Parathyroid adenoma (tissue), 2 donors: ENCODE measurements at regions not wholly inside any gene's neighbourhood (a gene's known extent, or its start where the extent isn't known, plus 50 kb on each side); places are given as distances from the start of the nearest gene placed in this dataset.

Source experiments
- H2AFZ ChIP-seq: fragments of 300-600 bp; sonication (generic); one replicate; pipeline ENCODE4 v1.7.0; 2017; ENCODE audit warnings: antibody characterized with exemption, mild to moderate bottlenecking
- H3K27ac ChIP-seq: fragments of 300-600 bp; sonication (generic); one replicate; pipeline ENCODE4 v1.7.0; 2017
- H3K27me3 ChIP-seq: fragments of 300-600 bp; sonication (generic); one replicate; pipeline ENCODE4 v1.7.0; 2017; ENCODE audit warnings: low read length; ENCODE audit not compliant: control insufficient read depth, insufficient read depth
- H3K36me3 ChIP-seq: fragments of 300-600 bp; sonication (generic); one replicate; pipeline ENCODE4 v1.7.0; 2017; ENCODE audit warnings: low read length; ENCODE audit not compliant: control insufficient read depth, insufficient read depth
- H3K4me1 ChIP-seq: fragments of 300-600 bp; sonication (generic); one replicate; pipeline ENCODE4 v1.7.0; 2017; ENCODE audit warnings: control low read depth
- H3K4me2 ChIP-seq: fragments of 300-600 bp; sonication (generic); one replicate; pipeline ENCODE4 v1.7.0; 2017; ENCODE audit warnings: low read length
- H3K4me3 ChIP-seq: fragments of 300-600 bp; sonication (generic); one replicate; pipeline ENCODE4 v1.7.0; 2017; ENCODE audit warnings: low read depth, low read length
- H3K79me2 ChIP-seq: fragments of 300-600 bp; sonication (generic); one replicate; pipeline ENCODE4 v1.7.0; 2017; ENCODE audit warnings: control low read depth
- H3K9ac ChIP-seq: fragments of 300-600 bp; sonication (generic); one replicate; pipeline ENCODE4 v1.7.0; 2017; ENCODE audit warnings: mild to moderate bottlenecking
- H3K9me3 ChIP-seq: fragments of 300-600 bp; sonication (generic); one replicate; pipeline ENCODE4 v1.7.0; 2017; ENCODE audit warnings: low read length; ENCODE audit not compliant: control insufficient read depth
- TF ChIP-seq, protein P1 (sequence below): fragments of 300-600 bp; sonication (generic); IDR thresholded peaks from one replicate; pipeline ENCODE4 v1.7.0; 2017; ENCODE audit warnings: antibody characterized with exemption, mild to moderate bottlenecking
- donor health status: primary hyperparathyroidism.

DNA sequence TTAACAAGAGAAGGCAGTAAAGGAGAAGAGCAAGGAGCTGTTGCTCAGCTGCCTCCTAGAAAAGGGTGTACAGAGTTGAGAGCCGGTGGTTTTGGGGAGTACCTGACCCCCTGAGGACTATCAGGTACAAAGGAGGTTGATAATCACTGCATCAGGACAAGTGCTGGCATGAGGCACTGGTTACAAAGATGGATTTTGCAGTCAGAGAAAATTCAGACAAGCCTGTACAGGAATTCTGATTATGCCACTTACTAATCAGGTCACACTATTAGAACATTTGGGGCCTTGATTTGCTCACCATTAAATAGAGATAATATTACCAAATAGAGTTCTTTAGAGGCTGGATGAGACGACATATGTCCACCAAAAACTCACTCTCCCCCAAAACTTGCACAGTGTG lies 450.9 kb upstream of the TMPO start:
- TF ChIP-seq, protein P1, sequence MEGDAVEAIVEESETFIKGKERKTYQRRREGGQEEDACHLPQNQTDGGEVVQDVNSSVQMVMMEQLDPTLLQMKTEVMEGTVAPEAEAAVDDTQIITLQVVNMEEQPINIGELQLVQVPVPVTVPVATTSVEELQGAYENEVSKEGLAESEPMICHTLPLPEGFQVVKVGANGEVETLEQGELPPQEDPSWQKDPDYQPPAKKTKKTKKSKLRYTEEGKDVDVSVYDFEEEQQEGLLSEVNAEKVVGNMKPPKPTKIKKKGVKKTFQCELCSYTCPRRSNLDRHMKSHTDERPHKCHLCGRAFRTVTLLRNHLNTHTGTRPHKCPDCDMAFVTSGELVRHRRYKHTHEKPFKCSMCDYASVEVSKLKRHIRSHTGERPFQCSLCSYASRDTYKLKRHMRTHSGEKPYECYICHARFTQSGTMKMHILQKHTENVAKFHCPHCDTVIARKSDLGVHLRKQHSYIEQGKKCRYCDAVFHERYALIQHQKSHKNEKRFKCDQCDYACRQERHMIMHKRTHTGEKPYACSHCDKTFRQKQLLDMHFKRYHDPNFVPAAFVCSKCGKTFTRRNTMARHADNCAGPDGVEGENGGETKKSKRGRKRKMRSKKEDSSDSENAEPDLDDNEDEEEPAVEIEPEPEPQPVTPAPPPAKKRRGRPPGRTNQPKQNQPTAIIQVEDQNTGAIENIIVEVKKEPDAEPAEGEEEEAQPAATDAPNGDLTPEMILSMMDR: no peak

DNA sequence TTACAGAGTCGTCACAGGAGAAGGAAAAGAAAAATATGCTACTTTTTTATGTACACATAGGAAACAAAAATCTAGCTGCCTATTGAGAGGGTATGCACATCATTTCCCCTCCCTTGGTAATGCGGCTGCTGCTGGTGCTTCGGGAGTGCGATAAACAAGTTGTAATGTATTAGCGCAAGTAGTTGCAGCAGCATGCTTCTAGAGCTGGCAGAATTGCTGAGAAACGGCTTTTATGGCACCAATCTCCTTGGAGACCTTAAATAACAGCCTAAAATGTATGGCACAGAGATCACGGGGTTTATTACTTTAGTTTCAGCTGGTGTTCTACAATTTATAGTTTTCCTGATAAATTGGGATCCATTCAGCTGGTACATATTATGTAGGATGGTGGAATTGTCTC lies 447.6 kb upstream of the TMPO start:
- H3K4me3 ChIP-seq: no peak overlapping the region
- H3K27ac ChIP-seq: no peak overlapping the region
- H3K9ac ChIP-seq: no peak overlapping the region
- TF ChIP-seq, protein P1: no peak
- no peak overlapping the region for H3K4me2 ChIP-seq
- H3K4me1 ChIP-seq: peaks cover 7% of the 10 kb centered on the region
- H2AFZ ChIP-seq: no peak overlapping the region
- H3K27me3 ChIP-seq: no peaks in the 10 kb centered on the region
- no peaks in the 10 kb centered on the region for H3K36me3 ChIP-seq
- H3K9me3 ChIP-seq: no peaks in the 10 kb centered on the region
- no peaks in the 10 kb centered on the region for H3K79me2 ChIP-seq

More for the DNA sequence above, 450.9 kb upstream of the TMPO start:
- Histone ChIP-seq H3K79me2 (no peaks in the 10 kb centered on the region), H3K36me3 (no peaks in the 10 kb centered on the region), H3K27ac (no peak overlapping the region), H3K27me3 (no peaks in the 10 kb centered on the region), H3K9me3 (no peaks in the 10 kb centered on the region), H2AFZ (no peak overlapping the region), H3K4me3 (no peak overlapping the region), H3K4me1 (peaks cover 7% of the 10 kb centered on the region), H3K9ac (no peak overlapping the region), H3K4me2 (no peak overlapping the region)

GRCh38 chr12:98073610-98074009 lies 441.8 kb upstream of the TMPO start:
- H3K4me1 ChIP-seq: no peaks in the 10 kb centered on the region
- no peak overlapping the region for H3K4me3 ChIP-seq
- no peak overlapping the region for H3K27ac ChIP-seq
- no peak overlapping the region for H3K9ac ChIP-seq
- no peaks in the 10 kb centered on the region for H3K9me3 ChIP-seq
- no peaks in the 10 kb centered on the region for H3K36me3 ChIP-seq
- TF ChIP-seq, protein P1: no peak
- no peak overlapping the region for H3K4me2 ChIP-seq
- H2AFZ ChIP-seq: no peak overlapping the region
- H3K27me3 ChIP-seq: no peaks in the 10 kb centered on the region
- H3K79me2 ChIP-seq: no peaks in the 10 kb centered on the region

DNA sequence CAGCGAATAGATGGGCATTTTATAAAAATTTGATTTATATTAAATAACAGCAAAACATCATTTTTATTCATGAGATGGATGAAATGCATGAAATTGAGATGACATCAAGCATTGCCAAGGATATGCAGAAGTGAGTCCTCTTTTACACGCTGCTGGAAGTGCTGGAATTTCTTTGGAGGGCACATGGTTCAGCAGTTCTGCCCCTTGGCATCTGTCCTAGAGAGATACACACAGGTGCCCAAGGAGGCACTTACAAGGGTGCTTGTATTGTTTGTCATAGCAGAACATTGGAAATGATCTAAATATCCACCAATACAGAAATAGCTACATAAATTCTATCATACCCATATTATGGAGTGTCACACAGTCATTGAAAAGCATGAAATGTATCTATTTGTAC lies 441.1 kb upstream of the TMPO start:
- Histone ChIP-seq H3K4me3 (no peak overlapping the region), H3K9ac (no peak overlapping the region), H3K27ac (no peak overlapping the region), H3K9me3 (no peaks in the 10 kb centered on the region), H3K36me3 (no peaks in the 10 kb centered on the region), H2AFZ (no peak overlapping the region), H3K4me2 (no peak overlapping the region), H3K27me3 (no peaks in the 10 kb centered on the region), H3K79me2 (no peaks in the 10 kb centered on the region), H3K4me1 (no peaks in the 10 kb centered on the region)
- TF ChIP-seq, protein P1: no peak

- H3K79me2 ChIP-seq: no peaks in the 10 kb centered on the region
- no peaks in the 10 kb centered on the region for H3K36me3 ChIP-seq
- H3K9me3 ChIP-seq: no peaks in the 10 kb centered on the region
- no peak overlapping the region for H3K27ac ChIP-seq
- no peaks in the 10 kb centered on the region for H3K27me3 ChIP-seq
- H3K4me3 ChIP-seq: no peak overlapping the region
- H3K4me1 ChIP-seq: peaks cover 4% of the 10 kb centered on the region
- TF ChIP-seq, protein P1: no peak
- H3K4me2 ChIP-seq: no peak overlapping the region
- H2AFZ ChIP-seq: no peak overlapping the region
- H3K9ac ChIP-seq: no peak overlapping the region
Measured at GRCh38 chr12:98084391-98084790, 431.0 kb upstream of the TMPO start.
